Memory B cell (primary cell): ENCODE measurements at regions not wholly inside any gene's neighbourhood (a gene's known extent, or its start where the extent isn't known, plus 50 kb on each side); places are given as distances from the start of the nearest gene placed in this dataset.
"Not testable (repeated sequence)": the region's sequence is repeated elsewhere in the genome, so short reads cannot be mapped to it uniquely, and the experiment has no call there.

ENCODE experiments used
- ATAC-seq: fragments of 150-1000 bp; cut with Tn5 transposase; 2 replicates; pipeline ENCODE4 v1.10.0; 2021; ENCODE audit warnings: low read depth, mild to moderate bottlenecking, moderate library complexity
- DNase-seq, 2 donors: peaks; one replicate each; pipeline ENCODE4 v3.0.0; 2022; ENCODE audit warnings: low spot score in 2 of 2
- H3K27ac Mint-ChIP-seq: one replicate; pipeline ENCODE4 v1.8.0; 2022; ENCODE audit warnings: mild to moderate bottlenecking, moderate library complexity, mixed read lengths
- H3K27me3 Mint-ChIP-seq: one replicate; pipeline ENCODE4 v1.8.0; 2022; ENCODE audit warnings: mixed read lengths
- H3K36me3 Mint-ChIP-seq: one replicate; pipeline ENCODE4 v1.8.0; 2022; ENCODE audit warnings: mild to moderate bottlenecking, mixed read lengths
- H3K4me1 Mint-ChIP-seq: one replicate; pipeline ENCODE4 v1.8.0; 2022; ENCODE audit warnings: mixed read lengths
- H3K4me3 Mint-ChIP-seq: one replicate; pipeline ENCODE4 v1.8.0; 2022; ENCODE audit warnings: mild to moderate bottlenecking, moderate library complexity, mixed read lengths
- H3K9me3 Mint-ChIP-seq: one replicate; pipeline ENCODE4 v1.8.0; 2022; ENCODE audit warnings: mixed read lengths

GRCh38 chr9:25288195-25288594, 390.0 kb downstream of the TUSC1 start:
- H3K36me3 Mint-ChIP-seq, ATAC-seq, H3K27ac Mint-ChIP-seq, H3K4me1 Mint-ChIP-seq, H3K27me3 Mint-ChIP-seq, H3K9me3 Mint-ChIP-seq, H3K4me3 Mint-ChIP-seq, DNase-seq: not testable (repeated sequence)

- no peak for DNase-seq
- ATAC-seq: no peak
- H3K27ac Mint-ChIP-seq: no peak overlapping the region
- peaks cover 8% of the 10 kb centered on the region for H3K9me3 Mint-ChIP-seq
- no peak overlapping the region for H3K4me3 Mint-ChIP-seq
- no peaks in the 10 kb centered on the region for H3K27me3 Mint-ChIP-seq
- H3K36me3 Mint-ChIP-seq: no peaks in the 10 kb centered on the region
- H3K4me1 Mint-ChIP-seq: no peaks in the 10 kb centered on the region
Measured at GRCh38 chr9:25284365-25284764, 393.9 kb downstream of the TUSC1 start.

DNA sequence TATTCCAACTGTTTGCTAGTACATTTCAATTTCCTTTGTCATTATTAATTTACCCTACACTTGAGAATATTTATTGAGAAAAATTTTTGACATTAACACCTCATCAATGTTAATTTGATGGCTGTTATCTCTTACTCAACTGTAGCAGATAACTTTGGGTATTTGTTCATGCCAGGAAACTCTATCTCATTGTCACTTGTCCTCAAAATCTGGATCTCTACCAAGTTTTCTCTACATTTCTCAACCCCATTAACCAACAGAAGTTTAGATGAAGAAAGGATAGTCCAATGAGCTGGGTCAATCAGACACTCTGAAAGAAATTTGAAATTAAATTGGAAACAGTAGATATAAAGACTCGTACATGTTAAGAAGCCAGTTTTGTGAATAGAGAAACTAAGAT, 395.3 kb downstream of the TUSC1 start:
- Mint-ChIP-seq H3K27me3 (no peaks in the 10 kb centered on the region), H3K36me3 (no peaks in the 10 kb centered on the region), H3K4me1 (no peaks in the 10 kb centered on the region), H3K9me3 (no peaks in the 10 kb centered on the region), H3K27ac (no peak overlapping the region), H3K4me3 (no peak overlapping the region)
- no peak for ATAC-seq
- no peak for DNase-seq

DNA sequence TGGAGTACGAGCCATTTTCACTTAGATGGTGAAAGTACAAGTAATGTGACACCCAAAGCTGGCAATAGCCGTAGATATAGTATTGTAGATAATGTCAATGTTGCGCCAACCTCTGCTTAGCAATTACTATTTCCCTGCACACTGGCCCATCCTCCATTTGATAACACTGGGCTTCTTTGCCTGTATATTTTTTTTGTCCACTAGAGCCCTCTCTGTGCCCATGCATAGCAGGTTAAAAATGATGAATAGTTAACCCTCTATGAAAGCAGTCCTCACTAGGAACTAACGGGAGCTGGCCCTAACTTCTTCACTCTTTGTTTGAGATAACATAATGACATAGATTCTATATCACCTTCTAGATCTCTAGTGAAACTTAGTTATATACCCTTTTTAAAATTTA, 416.8 kb downstream of the TUSC1 start:
- peaks cover 3% of the 10 kb centered on the region for H3K9me3 Mint-ChIP-seq

GRCh38 chr9:25260046-25260445, 418.2 kb downstream of the TUSC1 start:
- ATAC-seq (no peak), DNase-seq (no peak)
- H3K36me3 Mint-ChIP-seq: no peaks in the 10 kb centered on the region
- H3K4me1 Mint-ChIP-seq: no peaks in the 10 kb centered on the region
- H3K27me3 Mint-ChIP-seq: no peaks in the 10 kb centered on the region
- H3K4me3 Mint-ChIP-seq: no peak overlapping the region
- no peak overlapping the region for H3K27ac Mint-ChIP-seq
- peaks cover 3% of the 10 kb centered on the region for H3K9me3 Mint-ChIP-seq

More for the DNA sequence above, 416.8 kb downstream of the TUSC1 start:
- DNase-seq (no peak), ATAC-seq (no peak)
- Mint-ChIP-seq H3K4me1 (no peaks in the 10 kb centered on the region), H3K36me3 (no peaks in the 10 kb centered on the region), H3K4me3 (no peak overlapping the region), H3K27ac (no peak overlapping the region), H3K27me3 (no peaks in the 10 kb centered on the region)

DNA sequence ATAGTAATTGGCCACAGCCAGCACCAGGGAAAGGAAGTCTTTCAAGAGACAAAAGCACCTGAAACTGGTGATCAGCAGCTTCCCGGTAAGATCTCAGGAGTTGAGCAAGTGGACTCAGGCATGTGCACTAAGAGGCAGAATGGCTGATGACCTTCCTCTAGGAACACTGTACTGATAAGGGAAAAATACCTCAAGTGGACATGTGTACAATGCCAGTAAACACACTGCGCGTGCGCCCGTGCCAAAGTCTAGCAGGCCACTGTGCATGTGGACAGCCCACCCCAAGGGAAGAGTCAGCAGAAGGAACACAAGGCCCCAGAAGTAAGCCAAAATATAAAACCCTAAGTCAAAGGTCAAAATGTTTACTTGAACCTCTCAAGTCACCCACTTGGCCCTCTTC, 423.0 kb downstream of the TUSC1 start:
- DNase-seq (no peak), ATAC-seq (no peak)
- H3K4me3 Mint-ChIP-seq: no peak overlapping the region
- H3K4me1 Mint-ChIP-seq: no peaks in the 10 kb centered on the region
- H3K9me3 Mint-ChIP-seq: no peaks in the 10 kb centered on the region
- no peaks in the 10 kb centered on the region for H3K36me3 Mint-ChIP-seq
- H3K27me3 Mint-ChIP-seq: no peaks in the 10 kb centered on the region
- H3K27ac Mint-ChIP-seq: no peak overlapping the region

GRCh38 chr9:25254051-25254450, 424.2 kb downstream of the TUSC1 start:
- DNase-seq (no peak), ATAC-seq (no peak)
- Mint-ChIP-seq H3K9me3 (peaks cover 2% of the 10 kb centered on the region), H3K27ac (no peak overlapping the region), H3K27me3 (no peaks in the 10 kb centered on the region), H3K36me3 (no peaks in the 10 kb centered on the region), H3K4me3 (no peak overlapping the region), H3K4me1 (no peaks in the 10 kb centered on the region)

- DNase-seq (no peak), ATAC-seq (no peak)
- no peaks in the 10 kb centered on the region for H3K27me3 Mint-ChIP-seq
- peaks cover 2% of the 10 kb centered on the region for H3K9me3 Mint-ChIP-seq
- no peak overlapping the region for H3K27ac Mint-ChIP-seq
- H3K36me3 Mint-ChIP-seq: no peaks in the 10 kb centered on the region
- no peaks in the 10 kb centered on the region for H3K4me1 Mint-ChIP-seq
- H3K4me3 Mint-ChIP-seq: no peak overlapping the region
Measured at GRCh38 chr9:25241421-25241820, 436.8 kb downstream of the TUSC1 start.

GRCh38 chr9:25226901-25227686, 451.1 kb downstream of the TUSC1 start:
- H3K9me3 Mint-ChIP-seq: peaks cover 5% of the 10 kb centered on the region
- no peak overlapping the region for H3K4me3 Mint-ChIP-seq
- H3K4me1 Mint-ChIP-seq: no peaks in the 10 kb centered on the region
- H3K36me3 Mint-ChIP-seq: no peaks in the 10 kb centered on the region
- ATAC-seq (no peak), DNase-seq (no peak)
- H3K27me3 Mint-ChIP-seq: no peaks in the 10 kb centered on the region
- H3K27ac Mint-ChIP-seq: no peak overlapping the region

- ATAC-seq: no peak
Measured at GRCh38 chr9:25225938-25226760, 452.1 kb downstream of the TUSC1 start.

DNA sequence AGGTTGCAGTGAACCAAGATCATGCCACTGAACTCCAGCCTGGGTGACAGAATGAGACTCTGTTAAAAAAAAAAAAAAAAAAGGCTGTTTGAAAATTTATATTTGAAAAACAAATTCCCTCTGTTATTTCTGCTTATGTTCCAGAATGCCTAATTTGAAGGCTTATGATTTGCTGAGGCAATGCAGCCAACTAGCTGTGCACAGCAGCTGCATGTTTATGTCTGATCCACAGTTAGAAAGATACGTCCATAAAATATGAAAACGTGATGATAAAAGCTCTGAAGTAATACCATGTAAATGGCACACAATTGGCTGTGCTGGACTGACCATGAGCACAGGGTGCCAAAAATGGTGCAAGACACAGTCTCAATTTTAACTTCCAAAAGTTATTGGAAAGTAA, 453.2 kb downstream of the TUSC1 start:
- peaks cover 7% of the 10 kb centered on the region for H3K9me3 Mint-ChIP-seq
- DNase-seq (no peak), ATAC-seq (no peak)
- no peak overlapping the region for H3K27ac Mint-ChIP-seq
- no peaks in the 10 kb centered on the region for H3K4me1 Mint-ChIP-seq
- H3K36me3 Mint-ChIP-seq: no peaks in the 10 kb centered on the region
- H3K27me3 Mint-ChIP-seq: no peaks in the 10 kb centered on the region
- H3K4me3 Mint-ChIP-seq: no peak overlapping the region

More at GRCh38 chr9:25225938-25226760, 452.1 kb downstream of the TUSC1 start:
- no peaks in the 10 kb centered on the region for H3K4me1 Mint-ChIP-seq
- peaks cover 7% of the 10 kb centered on the region for H3K9me3 Mint-ChIP-seq
- H3K27ac Mint-ChIP-seq: no peak overlapping the region
- no peaks in the 10 kb centered on the region for H3K27me3 Mint-ChIP-seq
- no peaks in the 10 kb centered on the region for H3K36me3 Mint-ChIP-seq
- no peak overlapping the region for H3K4me3 Mint-ChIP-seq
- no peak for DNase-seq

DNA sequence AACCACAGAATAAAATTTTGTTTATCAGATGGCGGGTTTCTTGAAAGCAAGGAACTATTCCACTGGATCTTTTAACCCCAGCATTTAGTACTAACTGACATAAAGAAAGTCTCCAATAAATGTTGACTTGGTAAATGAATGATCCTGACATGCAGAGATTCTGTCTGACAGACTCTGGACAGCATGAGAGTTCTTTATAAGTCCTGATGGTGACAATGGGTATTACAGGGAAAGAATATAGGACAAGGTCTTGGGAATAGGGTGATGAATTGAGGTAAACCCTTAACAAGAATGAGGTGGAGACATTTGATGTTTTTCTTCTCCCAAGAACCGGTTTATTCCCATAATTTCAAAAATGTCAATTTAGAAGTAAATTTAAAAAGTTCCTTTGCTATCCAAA, 453.9 kb downstream of the TUSC1 start:
- DNase-seq (no peak), ATAC-seq (no peak)
- no peaks in the 10 kb centered on the region for H3K36me3 Mint-ChIP-seq
- H3K4me1 Mint-ChIP-seq: no peaks in the 10 kb centered on the region
- peaks cover 7% of the 10 kb centered on the region for H3K9me3 Mint-ChIP-seq
- H3K4me3 Mint-ChIP-seq: no peak overlapping the region
- no peaks in the 10 kb centered on the region for H3K27me3 Mint-ChIP-seq
- no peak overlapping the region for H3K27ac Mint-ChIP-seq

DNA sequence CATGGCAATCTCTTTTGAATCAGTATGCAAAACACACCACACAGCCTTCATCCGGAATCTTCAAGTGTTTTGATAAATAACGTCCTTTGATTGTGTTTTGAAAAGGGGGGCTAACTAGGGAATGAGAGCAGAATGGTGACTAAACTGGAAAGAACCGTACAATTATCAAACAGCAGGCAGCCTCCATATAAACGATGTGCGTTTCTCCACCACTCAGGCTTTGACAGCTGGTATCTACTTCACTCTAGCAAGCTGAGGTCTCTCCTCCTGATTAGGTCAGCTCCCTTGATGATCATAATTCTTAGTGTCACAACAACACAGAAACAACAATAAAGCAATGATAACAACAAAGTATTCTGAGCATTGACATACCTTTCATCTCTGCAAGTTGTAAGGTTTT, 465.9 kb downstream of the TUSC1 start:
- ATAC-seq (no peak), DNase-seq (no peak)
- no peaks in the 10 kb centered on the region for H3K27me3 Mint-ChIP-seq
- H3K9me3 Mint-ChIP-seq: no peaks in the 10 kb centered on the region
- H3K4me3 Mint-ChIP-seq: no peak overlapping the region
- no peak overlapping the region for H3K27ac Mint-ChIP-seq
- H3K36me3 Mint-ChIP-seq: no peaks in the 10 kb centered on the region
- no peaks in the 10 kb centered on the region for H3K4me1 Mint-ChIP-seq

DNA sequence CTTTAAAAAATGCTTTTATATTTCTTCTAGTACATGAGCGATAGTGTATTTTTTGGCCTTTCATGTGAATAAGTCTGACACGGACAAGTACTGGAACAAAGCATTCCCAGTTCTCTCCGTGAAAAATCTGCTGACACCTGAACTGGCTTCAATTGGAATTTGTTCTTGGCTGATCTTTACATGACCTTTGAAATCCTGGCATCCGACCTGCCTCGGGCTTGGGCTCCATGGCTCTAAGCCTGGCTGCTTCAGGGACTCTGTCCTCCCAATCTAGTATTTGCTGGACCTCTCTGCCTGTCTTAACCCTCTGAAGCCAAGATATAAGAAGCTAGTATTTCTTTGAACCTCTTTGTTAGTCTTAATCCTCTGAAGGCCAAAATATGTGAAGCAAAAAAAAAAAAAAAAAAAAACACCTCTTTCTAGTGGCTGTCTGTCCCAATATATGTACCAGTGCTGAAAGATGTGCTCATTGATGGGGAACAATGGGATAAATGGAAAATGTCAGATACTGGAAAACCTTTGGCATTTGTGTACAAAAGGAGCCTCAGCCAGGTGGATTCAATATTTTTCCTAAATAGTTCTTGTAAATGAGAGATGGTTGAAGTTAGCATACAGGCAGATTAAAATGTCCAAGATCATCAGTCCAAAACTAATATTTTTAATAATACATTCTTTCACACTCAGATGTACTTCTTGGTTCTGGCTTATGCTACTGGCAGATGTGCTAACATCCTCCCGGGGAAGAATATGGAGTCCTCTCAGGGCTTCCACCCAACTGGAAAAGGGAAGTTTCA, 470.6 kb downstream of the TUSC1 start:
- Mint-ChIP-seq H3K4me1 (no peaks in the 10 kb centered on the region), H3K36me3 (no peaks in the 10 kb centered on the region), H3K9me3 (peaks cover 4% of the 10 kb centered on the region), H3K27ac (no peak overlapping the region), H3K27me3 (no peaks in the 10 kb centered on the region), H3K4me3 (no peak overlapping the region)
- ATAC-seq (no peak), DNase-seq (no peak)
